ENCODE measurements at regions not wholly inside any gene's neighbourhood (a gene's known extent, or its start where the extent isn't known, plus 50 kb on each side); places are given as distances from the start of the nearest gene placed in this dataset.

DNA sequence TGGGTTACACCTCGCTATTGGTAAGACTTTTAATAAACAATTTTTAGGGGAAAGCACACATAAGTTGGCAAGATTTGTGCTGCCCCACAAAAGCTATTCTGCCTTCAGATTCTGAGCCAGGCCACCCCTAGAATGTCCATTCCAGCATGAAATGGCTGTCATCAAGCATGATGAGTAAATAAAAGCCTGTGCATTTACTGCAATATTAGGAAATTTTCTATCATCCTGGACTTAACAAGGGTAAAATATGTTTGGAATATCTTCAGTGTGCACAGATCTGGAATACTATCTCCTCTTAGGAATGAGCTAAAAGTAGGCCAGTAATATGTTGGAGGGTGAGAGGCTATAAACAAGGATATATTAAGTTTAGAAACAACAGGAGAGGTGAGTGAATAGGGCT is 510.9 kb downstream of the ANKRD50 start:
- Histone ChIP-seq H3K9me3 (ENCODE audit: control extremely low read depth in 1 of 3, control insufficient read depth in 2 of 3, insufficient read depth in 1 of 3, low read length in 2 of 3) (no peaks in the 10 kb centered on the region), H3K79me2 (ENCODE audit: control insufficient read depth, insufficient read depth, low read length) (no peaks in the 10 kb centered on the region), H2AFZ (ENCODE audit: insufficient read depth, low read depth, low read length, poor library complexity, severe bottlenecking) (no peak overlapping the region), H3K27me3 (replicated peaks in 1 of 4; ENCODE audit: control extremely low read depth in 1 of 4, control insufficient read depth in 3 of 4, insufficient read depth in 4 of 4, low read length in 3 of 4) (no peaks in the 10 kb centered on the region), H3K27ac (ENCODE audit: low read length in 2 of 2) (no peak overlapping the region), H3K4me1 (ENCODE audit: control insufficient read depth in 2 of 2, insufficient read depth in 2 of 2, low read length in 2 of 2) (no peaks in the 10 kb centered on the region), H3K9ac (ENCODE audit: low read length) (no peak overlapping the region), H3K4me3 (ENCODE audit: control extremely low read depth in 1 of 5, extremely low read depth in 1 of 5, insufficient read depth in 1 of 5, low read depth in 2 of 5, low read length in 4 of 5) (no peak overlapping the region), H3K36me3 (replicated peaks in 1 of 2; ENCODE audit: control extremely low read depth in 1 of 2, control insufficient read depth in 1 of 2, extremely low read depth in 1 of 2, insufficient read depth in 2 of 2, low read length in 1 of 2) (no peaks in the 10 kb centered on the region), H3K4me2 (replicated peaks; ENCODE audit: low read depth, low read length, poor library complexity, severe bottlenecking) (no peak overlapping the region), H4K20me1 (ENCODE audit: control insufficient read depth, insufficient read depth, low read length, poor library complexity, severe bottlenecking) (no peaks in the 10 kb centered on the region)
- ATAC-seq (ENCODE audit: low read depth) (no peak), DNase-seq (no peak)
- TF ChIP-seq, protein P1, sequence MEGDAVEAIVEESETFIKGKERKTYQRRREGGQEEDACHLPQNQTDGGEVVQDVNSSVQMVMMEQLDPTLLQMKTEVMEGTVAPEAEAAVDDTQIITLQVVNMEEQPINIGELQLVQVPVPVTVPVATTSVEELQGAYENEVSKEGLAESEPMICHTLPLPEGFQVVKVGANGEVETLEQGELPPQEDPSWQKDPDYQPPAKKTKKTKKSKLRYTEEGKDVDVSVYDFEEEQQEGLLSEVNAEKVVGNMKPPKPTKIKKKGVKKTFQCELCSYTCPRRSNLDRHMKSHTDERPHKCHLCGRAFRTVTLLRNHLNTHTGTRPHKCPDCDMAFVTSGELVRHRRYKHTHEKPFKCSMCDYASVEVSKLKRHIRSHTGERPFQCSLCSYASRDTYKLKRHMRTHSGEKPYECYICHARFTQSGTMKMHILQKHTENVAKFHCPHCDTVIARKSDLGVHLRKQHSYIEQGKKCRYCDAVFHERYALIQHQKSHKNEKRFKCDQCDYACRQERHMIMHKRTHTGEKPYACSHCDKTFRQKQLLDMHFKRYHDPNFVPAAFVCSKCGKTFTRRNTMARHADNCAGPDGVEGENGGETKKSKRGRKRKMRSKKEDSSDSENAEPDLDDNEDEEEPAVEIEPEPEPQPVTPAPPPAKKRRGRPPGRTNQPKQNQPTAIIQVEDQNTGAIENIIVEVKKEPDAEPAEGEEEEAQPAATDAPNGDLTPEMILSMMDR (IDR thresholded peaks at IDR 0.05): no peak
- TF ChIP-seq EZH2 (IDR thresholded peaks at IDR 0.05; ENCODE audit: borderline replicate concordance, insufficient read depth, low read depth, low read length, poor library complexity, severe bottlenecking): no peak
- H3K9me3 Mint-ChIP-seq (ENCODE audit: insufficient read depth): no peaks in the 10 kb centered on the region
- H3K4me1 Mint-ChIP-seq: no peaks in the 10 kb centered on the region
- CTCF ChIA-PET: no interaction called here
- WGBS (ENCODE audit: insufficient coverage): 83% methylated on average over 1 of the region's 1 CpG
- no peaks in the 10 kb centered on the region for H3K27me3 Mint-ChIP-seq
- intact Hi-C loops (cut with micrococcal nuclease): no loop called here
- H3K27ac Mint-ChIP-seq: no peak overlapping the region
- H3K4me3 Mint-ChIP-seq: no peak overlapping the region
- POLR2A ChIA-PET: no interaction called here

DNA sequence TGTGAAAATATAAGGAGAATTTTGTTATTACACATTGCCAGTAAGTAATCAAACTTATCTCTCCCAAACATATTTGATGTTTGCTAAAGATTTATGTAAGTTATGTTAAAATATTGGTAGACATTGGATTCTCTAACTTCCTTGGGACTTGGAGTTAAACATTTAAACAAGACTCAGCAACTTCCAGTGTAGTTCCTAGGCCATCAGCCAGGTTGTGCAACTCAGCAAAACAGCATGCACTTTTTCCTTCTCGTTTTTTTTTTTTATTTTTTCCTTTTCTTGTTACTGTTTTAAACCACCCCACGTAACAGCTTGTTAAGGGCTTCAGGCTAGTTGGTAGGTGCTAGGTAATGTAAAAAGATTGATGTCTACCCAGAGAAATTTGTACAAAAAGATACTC is 510.4 kb downstream of the ANKRD50 start:
- ATAC-seq (ENCODE audit: low read depth) (no peak), DNase-seq (no peak)
- Histone ChIP-seq H3K27ac (ENCODE audit: low read length in 2 of 2) (no peak overlapping the region), H3K36me3 (replicated peaks in 1 of 2; ENCODE audit: control extremely low read depth in 1 of 2, control insufficient read depth in 1 of 2, extremely low read depth in 1 of 2, insufficient read depth in 2 of 2, low read length in 1 of 2) (no peaks in the 10 kb centered on the region), H3K9me3 (ENCODE audit: control extremely low read depth in 1 of 3, control insufficient read depth in 2 of 3, insufficient read depth in 1 of 3, low read length in 2 of 3) (no peaks in the 10 kb centered on the region), H3K9ac (ENCODE audit: low read length) (no peak overlapping the region), H3K4me1 (ENCODE audit: control insufficient read depth in 2 of 2, insufficient read depth in 2 of 2, low read length in 2 of 2) (no peaks in the 10 kb centered on the region), H3K4me3 (ENCODE audit: control extremely low read depth in 1 of 5, extremely low read depth in 1 of 5, insufficient read depth in 1 of 5, low read depth in 2 of 5, low read length in 4 of 5) (no peak overlapping the region), H3K4me2 (replicated peaks; ENCODE audit: low read depth, low read length, poor library complexity, severe bottlenecking) (no peak overlapping the region), H2AFZ (ENCODE audit: insufficient read depth, low read depth, low read length, poor library complexity, severe bottlenecking) (no peak overlapping the region), H4K20me1 (ENCODE audit: control insufficient read depth, insufficient read depth, low read length, poor library complexity, severe bottlenecking) (no peaks in the 10 kb centered on the region), H3K27me3 (replicated peaks in 1 of 4; ENCODE audit: control extremely low read depth in 1 of 4, control insufficient read depth in 3 of 4, insufficient read depth in 4 of 4, low read length in 3 of 4) (no peaks in the 10 kb centered on the region), H3K79me2 (ENCODE audit: control insufficient read depth, insufficient read depth, low read length) (no peaks in the 10 kb centered on the region)
- ChIA-PET POLR2A (no interaction called here), CTCF (no interaction called here)
- no peak overlapping the region for H3K4me3 Mint-ChIP-seq
- no peaks in the 10 kb centered on the region for H3K27me3 Mint-ChIP-seq
- H3K27ac Mint-ChIP-seq: no peak overlapping the region
- no peaks in the 10 kb centered on the region for H3K9me3 Mint-ChIP-seq (ENCODE audit: insufficient read depth)
- no CpG with 5 or more reads among the region's 2 CpGs for WGBS (ENCODE audit: insufficient coverage)
- H3K4me1 Mint-ChIP-seq: no peaks in the 10 kb centered on the region
- TF ChIP-seq, protein P1 (IDR thresholded peaks at IDR 0.05): no peak
- no peak for TF ChIP-seq EZH2 (IDR thresholded peaks at IDR 0.05; ENCODE audit: borderline replicate concordance, insufficient read depth, low read depth, low read length, poor library complexity, severe bottlenecking)
- intact Hi-C loops (cut with micrococcal nuclease): no loop called here

Measured in B cell (primary cell).